ENCODE measurements at regions not wholly inside any gene's neighbourhood (a gene's known extent, or its start where the extent isn't known, plus 50 kb on each side); places are given as distances from the start of the nearest gene placed in this dataset.

- H3K4me3 ChIP-seq (ENCODE audit: control insufficient read depth in 2 of 3, extremely low read depth in 1 of 3, insufficient read depth in 2 of 3, low read depth in 1 of 3, low read length in 3 of 3) = no peak overlapping the region
- no peak overlapping the region for H2AFZ ChIP-seq (ENCODE audit: control insufficient read depth, low read length)
- no peak overlapping the region for H3K4me2 ChIP-seq (ENCODE audit: control insufficient read depth, extremely low read depth, insufficient read depth, low read depth, low read length)
- no peaks in the 10 kb centered on the region for H3K36me3 ChIP-seq (ENCODE audit: control insufficient read depth in 2 of 2, extremely low read depth in 1 of 2, insufficient read depth in 2 of 2, low read length in 2 of 2)
- no peak for DNase-seq (ENCODE audit: low read depth, low spot score)
- no peaks in the 10 kb centered on the region for H3K9me3 ChIP-seq (ENCODE audit: control insufficient read depth, low read depth, low read length)
- no peaks in the 10 kb centered on the region for H4K20me1 ChIP-seq (ENCODE audit: control insufficient read depth, extremely low read depth, insufficient read depth, low read length)
- TF ChIP-seq CTCF (optimal IDR thresholded peaks at IDR 0.05 in 1 of 3, IDR thresholded peaks at IDR 0.05 in 1 of 3, conservative IDR thresholded peaks at IDR 0.05 in 1 of 3; ENCODE audit: extremely low read depth in 1 of 3, insufficient read depth in 2 of 3, low read length in 3 of 3) = no peak
- no peak for TF ChIP-seq EZH2 (IDR thresholded peaks at IDR 0.05; ENCODE audit: low read length)
- H3K4me1 ChIP-seq (ENCODE audit: control insufficient read depth, extremely low read depth, insufficient read depth, low read length) = peaks cover 39% of the 10 kb centered on the region
- H3K79me2 ChIP-seq (ENCODE audit: control insufficient read depth, insufficient read depth, low read length) = no peaks in the 10 kb centered on the region
- no peak for FAIRE-seq
- no peaks in the 10 kb centered on the region for H3K9me1 ChIP-seq (ENCODE audit: control insufficient read depth, extremely low read depth, insufficient read depth, low read length)
- dilution Hi-C loops (cut with MboI; ENCODE audit: extremely low pct_ligation_motif_present, low sequenced_read_pairs) = no loop called here
- H3K27ac ChIP-seq (ENCODE audit: control insufficient read depth, insufficient read depth, low read length) = no peak overlapping the region
- no peak overlapping the region for H3K9ac ChIP-seq (ENCODE audit: control insufficient read depth, extremely low read depth, insufficient read depth, low read length)
- no peaks in the 10 kb centered on the region for H3K27me3 ChIP-seq (ENCODE audit: control insufficient read depth, extremely low read depth, insufficient read depth, low read length)
Measured at GRCh38 chr14:54102530-54102929, 145.9 kb upstream of the BMP4 start.

- H4K20me1 ChIP-seq (ENCODE audit: control insufficient read depth, extremely low read depth, insufficient read depth, low read length) = no peaks in the 10 kb centered on the region
- H3K27ac ChIP-seq (ENCODE audit: control insufficient read depth, insufficient read depth, low read length) = peak overlapping the region; percentile 62
- TF ChIP-seq EZH2 (IDR thresholded peaks at IDR 0.05; ENCODE audit: low read length) (no peak), CTCF (optimal IDR thresholded peaks at IDR 0.05 in 1 of 3, IDR thresholded peaks at IDR 0.05 in 1 of 3, conservative IDR thresholded peaks at IDR 0.05 in 1 of 3; ENCODE audit: extremely low read depth in 1 of 3, insufficient read depth in 2 of 3, low read length in 3 of 3) (no peak)
- no peaks in the 10 kb centered on the region for H3K27me3 ChIP-seq (ENCODE audit: control insufficient read depth, extremely low read depth, insufficient read depth, low read length)
- no peak for DNase-seq (ENCODE audit: low read depth, low spot score)
- no peaks in the 10 kb centered on the region for H3K9me3 ChIP-seq (ENCODE audit: control insufficient read depth, low read depth, low read length)
- no peaks in the 10 kb centered on the region for H3K79me2 ChIP-seq (ENCODE audit: control insufficient read depth, insufficient read depth, low read length)
- H3K4me3 ChIP-seq (ENCODE audit: control insufficient read depth in 2 of 3, extremely low read depth in 1 of 3, insufficient read depth in 2 of 3, low read depth in 1 of 3, low read length in 3 of 3) = no peak overlapping the region
- peak overlapping the region; percentile 0 for H3K9ac ChIP-seq (ENCODE audit: control insufficient read depth, extremely low read depth, insufficient read depth, low read length)
- no peak for FAIRE-seq
- H2AFZ ChIP-seq (ENCODE audit: control insufficient read depth, low read length) = peak overlapping the region; percentile 11
- H3K4me2 ChIP-seq (ENCODE audit: control insufficient read depth, extremely low read depth, insufficient read depth, low read depth, low read length) = peak overlapping the region; percentile 47
- no peaks in the 10 kb centered on the region for H3K36me3 ChIP-seq (ENCODE audit: control insufficient read depth in 2 of 2, extremely low read depth in 1 of 2, insufficient read depth in 2 of 2, low read length in 2 of 2)
- no peaks in the 10 kb centered on the region for H3K9me1 ChIP-seq (ENCODE audit: control insufficient read depth, extremely low read depth, insufficient read depth, low read length)
- H3K4me1 ChIP-seq (ENCODE audit: control insufficient read depth, extremely low read depth, insufficient read depth, low read length) = peaks cover 55% of the 10 kb centered on the region
- dilution Hi-C loops (cut with MboI; ENCODE audit: extremely low pct_ligation_motif_present, low sequenced_read_pairs) = no loop called here
Measured at GRCh38 chr14:54104601-54105145, 148.0 kb upstream of the BMP4 start.
